Thyroid gland (tissue), 4 donors: ENCODE measurements at regions not wholly inside any gene's neighbourhood (a gene's known extent, or its start where the extent isn't known, plus 50 kb on each side); places are given as distances from the start of the nearest gene placed in this dataset.

ENCODE experiments used
- DNase-seq, 2 donors: peaks; one replicate each; pipeline ENCODE4 v3.0.0-alpha.2; 2019
- H3K27ac ChIP-seq, 3 donors: fragments of 200-600 bp; sonication (generic); 1 replicate in 2 of 3; 2 replicates in 1 of 3; pipeline ENCODE4 v1.5.1; 2016 to 2019; ENCODE audit warnings: mild to moderate bottlenecking in 1 of 3, moderate library complexity in 1 of 3
- H3K27me3 ChIP-seq: fragments of 200-600 bp; sonication (generic); one replicate; pipeline ENCODE4 v1.5.1; 2019
- H3K36me3 ChIP-seq, 2 donors: fragments of 200-600 bp; sonication (generic); one replicate each; pipeline ENCODE4 v1.5.1; 2016 to 2019
- H3K4me1 ChIP-seq, 2 donors: fragments of 200-600 bp; sonication (generic); one replicate each; pipeline ENCODE4 v1.5.1; 2017 to 2019
- H3K4me3 ChIP-seq, 3 donors: fragments of 200-600 bp; sonication (generic); replicated peaks in 1 of 3; 1 replicate in 2 of 3; 2 replicates in 1 of 3; pipeline ENCODE4 v1.5.1; 2016; ENCODE audit warnings: mild to moderate bottlenecking in 1 of 3
- H3K9me3 ChIP-seq: fragments of 200-600 bp; sonication (generic); one replicate; pipeline ENCODE4 v1.5.1; 2017
- POLR2A ChIP-seq, 2 donors: fragments of 450-650 bp; IDR thresholded peaks; one replicate each; pipeline ENCODE4 v1.6.1; 2017; ENCODE audit warnings: antibody characterized with exemption in 2 of 2, mild to moderate bottlenecking in 2 of 2, moderate library complexity in 1 of 2
- WGBS, 2 donors: methylation state at CpG; one replicate each; pipeline ENCODE4 v1.1.5; 2017; 5-methylcytosine and 5-hydroxymethylcytosine counted together
- intact Hi-C: fragments of 100-400 bp; cut with DNase I; formaldehyde crosslinking; loops from one replicate; pipeline ENCODE4 v1.15.1; 2023
- TF ChIP-seq, protein P1 (sequence below), 6 experiments: fragments of 200-600 bp in 3 of 6; fragments of 450-650 bp in 3 of 6; sonication (generic) in 3 of 6; IDR thresholded peaks; one replicate each; pipeline ENCODE4 v1.5.1; 2016 to 2019; ENCODE audit warnings: antibody characterized with exemption in 6 of 6, mild to moderate bottlenecking in 2 of 6, inconsistent platforms in 1 of 6, moderate library complexity in 1 of 6

- H3K4me3 ChIP-seq: no peak overlapping the region
- WGBS, 2 donors: 85 to 86% methylated on average over 2 of the region's 2 CpGs
- TF ChIP-seq, protein P1, sequence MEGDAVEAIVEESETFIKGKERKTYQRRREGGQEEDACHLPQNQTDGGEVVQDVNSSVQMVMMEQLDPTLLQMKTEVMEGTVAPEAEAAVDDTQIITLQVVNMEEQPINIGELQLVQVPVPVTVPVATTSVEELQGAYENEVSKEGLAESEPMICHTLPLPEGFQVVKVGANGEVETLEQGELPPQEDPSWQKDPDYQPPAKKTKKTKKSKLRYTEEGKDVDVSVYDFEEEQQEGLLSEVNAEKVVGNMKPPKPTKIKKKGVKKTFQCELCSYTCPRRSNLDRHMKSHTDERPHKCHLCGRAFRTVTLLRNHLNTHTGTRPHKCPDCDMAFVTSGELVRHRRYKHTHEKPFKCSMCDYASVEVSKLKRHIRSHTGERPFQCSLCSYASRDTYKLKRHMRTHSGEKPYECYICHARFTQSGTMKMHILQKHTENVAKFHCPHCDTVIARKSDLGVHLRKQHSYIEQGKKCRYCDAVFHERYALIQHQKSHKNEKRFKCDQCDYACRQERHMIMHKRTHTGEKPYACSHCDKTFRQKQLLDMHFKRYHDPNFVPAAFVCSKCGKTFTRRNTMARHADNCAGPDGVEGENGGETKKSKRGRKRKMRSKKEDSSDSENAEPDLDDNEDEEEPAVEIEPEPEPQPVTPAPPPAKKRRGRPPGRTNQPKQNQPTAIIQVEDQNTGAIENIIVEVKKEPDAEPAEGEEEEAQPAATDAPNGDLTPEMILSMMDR (IDR thresholded peaks at IDR 0.05): no peak
- no peak for TF ChIP-seq POLR2A (IDR thresholded peaks at IDR 0.05)
- no peaks in the 10 kb centered on the region for H3K36me3 ChIP-seq
- H3K27me3 ChIP-seq: no peaks in the 10 kb centered on the region
- DNase-seq: no peak
- no peaks in the 10 kb centered on the region for H3K9me3 ChIP-seq
- H3K27ac ChIP-seq: no peak overlapping the region
- H3K4me1 ChIP-seq: no peaks in the 10 kb centered on the region
- intact Hi-C loops: no loop called here
These were observed 389.5 kb downstream of the TMEM114 start for GRCh38 chr16:8200839-8201238.

DNA sequence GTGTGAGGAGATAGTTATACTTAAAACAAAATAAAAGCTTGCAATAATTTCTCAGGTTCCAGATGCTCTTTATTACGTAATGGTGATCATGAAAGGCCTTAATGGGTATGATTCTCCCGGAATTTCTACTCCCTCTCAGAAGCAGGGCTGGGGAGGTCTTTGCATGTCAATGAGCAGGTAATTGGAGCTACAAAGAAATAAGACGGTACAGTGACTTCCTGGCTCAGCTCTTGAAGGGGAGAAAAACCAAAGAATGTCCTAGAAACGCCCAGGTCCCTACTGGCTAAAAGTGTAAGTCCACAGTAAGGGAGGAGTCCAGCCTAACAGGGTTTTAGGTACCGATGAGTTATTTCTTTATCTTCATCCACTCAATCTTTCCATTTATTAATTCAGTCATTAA, 390.9 kb downstream of the TMEM114 start:
- H3K9me3 ChIP-seq: no peaks in the 10 kb centered on the region
- 53% methylated on average over 5 of the region's 5 CpGs for WGBS, 2 donors
- no peak overlapping the region for H3K4me3 ChIP-seq
- no peak for TF ChIP-seq POLR2A (IDR thresholded peaks at IDR 0.05)
- TF ChIP-seq, protein P1 (IDR thresholded peaks at IDR 0.05): no peak
- DNase-seq: no peak
- no peaks in the 10 kb centered on the region for H3K27me3 ChIP-seq
- no peak overlapping the region for H3K27ac ChIP-seq
- H3K36me3 ChIP-seq: no peaks in the 10 kb centered on the region
- intact Hi-C loops: no loop called here
- H3K4me1 ChIP-seq: no peaks in the 10 kb centered on the region

- Histone ChIP-seq H3K27ac (no peak overlapping the region), H3K4me3 (no peak overlapping the region), H3K4me1 (no peaks in the 10 kb centered on the region), H3K27me3 (no peaks in the 10 kb centered on the region), H3K36me3 (no peaks in the 10 kb centered on the region), H3K9me3 (no peaks in the 10 kb centered on the region)
- intact Hi-C loops: no loop called here
- no peak for DNase-seq
- 47 to 60% methylated on average over 2 of the region's 2 CpGs for WGBS, 2 donors
- TF ChIP-seq, protein P1 (IDR thresholded peaks at IDR 0.05): no peak
- no peak for TF ChIP-seq POLR2A (IDR thresholded peaks at IDR 0.05)
These were observed 395.5 kb downstream of the TMEM114 start for GRCh38 chr16:8194794-8195193.

DNA sequence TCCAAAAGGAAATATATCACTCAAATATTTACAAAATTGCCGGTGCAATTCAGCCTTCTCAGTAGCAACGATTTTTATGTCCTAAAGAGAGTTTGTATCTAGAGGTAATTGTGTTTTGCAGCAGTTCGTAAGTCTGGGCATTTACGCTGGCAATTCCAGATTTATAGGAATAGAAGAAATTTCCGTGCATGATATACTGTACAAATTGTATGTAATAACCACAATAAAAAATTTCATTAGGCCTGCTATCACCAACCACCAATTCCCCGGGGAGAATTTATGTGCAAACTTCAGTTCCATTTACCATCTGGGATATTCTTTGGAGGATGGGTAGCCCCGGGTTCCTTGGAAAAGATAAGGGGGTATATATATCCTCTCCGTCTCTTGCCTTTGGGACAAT, 401.5 kb downstream of the TMEM114 start:
- no peak overlapping the region for H3K4me3 ChIP-seq
- no peaks in the 10 kb centered on the region for H3K4me1 ChIP-seq
- DNase-seq: no peak
- intact Hi-C loops: no loop called here
- H3K9me3 ChIP-seq: no peaks in the 10 kb centered on the region
- no peaks in the 10 kb centered on the region for H3K36me3 ChIP-seq
- H3K27me3 ChIP-seq: no peaks in the 10 kb centered on the region
- WGBS, 2 donors: 83 to 91% methylated on average over 8 of the region's 8 CpGs
- H3K27ac ChIP-seq: no peak overlapping the region
- TF ChIP-seq, protein P1 (IDR thresholded peaks at IDR 0.05): no peak

DNA sequence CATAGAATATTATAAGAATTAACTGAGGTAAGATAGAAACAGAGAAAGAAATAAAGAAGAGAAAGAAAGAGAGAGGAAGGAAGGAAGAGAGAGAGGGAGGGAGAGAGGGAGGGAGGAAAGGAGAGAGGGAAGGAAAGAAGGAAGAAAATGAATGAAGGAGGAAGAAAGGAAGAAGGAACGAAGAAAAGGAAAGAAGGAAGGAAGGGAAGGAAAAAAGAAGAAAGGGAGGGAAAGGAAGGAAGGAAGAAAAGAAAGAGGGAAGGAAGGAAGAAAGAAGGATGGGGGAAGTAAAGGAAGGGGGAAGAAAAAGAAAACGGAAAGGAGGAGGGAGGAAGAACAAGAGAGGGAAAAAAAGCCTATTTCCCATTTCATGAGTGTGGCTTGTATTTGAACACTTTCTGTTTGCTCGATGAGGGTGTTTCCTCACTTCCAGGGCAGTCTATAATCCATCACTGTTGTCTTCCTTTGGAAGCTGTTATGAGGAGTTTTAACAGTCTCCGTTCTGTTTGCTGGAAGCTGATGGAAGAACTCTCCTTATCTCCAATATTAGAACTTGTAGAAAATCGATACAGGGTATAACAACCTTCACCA, 402.4 kb downstream of the TMEM114 start:
- 72 to 75% methylated on average over 5 of the region's 5 CpGs for WGBS, 2 donors

More for the DNA sequence above, 402.4 kb downstream of the TMEM114 start:
- H3K27ac ChIP-seq: no peak overlapping the region
- no peaks in the 10 kb centered on the region for H3K36me3 ChIP-seq
- intact Hi-C loops: no loop called here
- no peak for DNase-seq
- H3K4me3 ChIP-seq: no peak overlapping the region
- no peaks in the 10 kb centered on the region for H3K9me3 ChIP-seq
- H3K4me1 ChIP-seq: no peaks in the 10 kb centered on the region
- no peaks in the 10 kb centered on the region for H3K27me3 ChIP-seq
- TF ChIP-seq, protein P1 (IDR thresholded peaks at IDR 0.05): no peak
- no peak for TF ChIP-seq POLR2A (IDR thresholded peaks at IDR 0.05)
